ENCODE measurements at regions not wholly inside any gene's neighbourhood (a gene's known extent, or its start where the extent isn't known, plus 50 kb on each side); places are given as distances from the start of the nearest gene placed in this dataset.

DNA sequence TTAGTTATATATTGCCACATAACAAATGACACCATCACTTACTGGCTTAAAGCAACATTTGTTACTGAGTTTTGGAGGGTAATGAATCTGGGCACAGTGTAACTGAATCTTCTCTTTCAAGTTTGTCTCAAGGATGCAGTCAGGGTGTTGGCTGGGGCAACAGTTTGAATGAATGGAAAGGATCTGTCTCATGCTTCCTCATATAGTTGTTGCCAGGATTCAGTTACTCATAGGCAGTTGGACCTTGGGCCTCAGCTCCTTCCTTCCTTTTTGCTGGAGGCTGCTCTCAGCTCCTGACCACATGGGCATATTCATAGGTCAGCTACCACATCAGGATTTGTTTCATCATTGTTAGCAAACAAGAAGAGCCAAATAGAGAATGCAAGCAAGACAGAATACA lies 466.1 kb upstream of the MC4R start:
- no peak overlapping the region for H4K5ac ChIP-seq (ENCODE audit: insufficient read length, low read depth, low read length)
- H3K9me3 Mint-ChIP-seq: peaks cover 2 to 9% of the 10 kb centered on the region in 2 experiments; a peak in 4 of 5 replicates
- no peak overlapping the region for H2BK12ac ChIP-seq (ENCODE audit: insufficient read length, low read depth, low read length)
- H3K9ac ChIP-seq (ENCODE audit: extremely low read depth, insufficient read length, low read length): no peak overlapping the region
- peaks cover 0 to 11% (median 0%) of the 10 kb centered on the region in 3 experiments; a peak in 1 of 7 replicates for H3K36me3 Mint-ChIP-seq (ENCODE audit: insufficient read depth in 1 of 3, low read depth in 3 of 3)
- no peak overlapping the region for H2BK15ac ChIP-seq (ENCODE audit: low read depth, low read length)
- no peaks in the 10 kb centered on the region for H3K9me3 ChIP-seq (ENCODE audit: control insufficient read depth, low read depth, low read length)
- H3K4me1 Mint-ChIP-seq: no peaks in the 10 kb centered on the region
- no peaks in the 10 kb centered on the region for H3K79me2 ChIP-seq (ENCODE audit: insufficient read depth, low read length)
- H2AFZ ChIP-seq (ENCODE audit: low read length): no peak overlapping the region
- no peak overlapping the region for H3K4me2 ChIP-seq (ENCODE audit: insufficient read depth, insufficient read length, low read length)
- no peaks in the 10 kb centered on the region for H3K79me1 ChIP-seq (ENCODE audit: insufficient read depth, low read depth, low read length, poor library complexity, severe bottlenecking)
- H2AK5ac ChIP-seq (ENCODE audit: insufficient read length, low read length): no peak overlapping the region
- no peaks in the 10 kb centered on the region for H4K20me1 ChIP-seq (ENCODE audit: control insufficient read depth, insufficient read depth, insufficient read length)
- no peaks in the 10 kb centered on the region for H3K4me1 ChIP-seq (ENCODE audit: insufficient read depth, low read length)
- no peak overlapping the region for H3K4ac ChIP-seq (ENCODE audit: low read depth, low read length)
- TF ChIP-seq, protein P1, sequence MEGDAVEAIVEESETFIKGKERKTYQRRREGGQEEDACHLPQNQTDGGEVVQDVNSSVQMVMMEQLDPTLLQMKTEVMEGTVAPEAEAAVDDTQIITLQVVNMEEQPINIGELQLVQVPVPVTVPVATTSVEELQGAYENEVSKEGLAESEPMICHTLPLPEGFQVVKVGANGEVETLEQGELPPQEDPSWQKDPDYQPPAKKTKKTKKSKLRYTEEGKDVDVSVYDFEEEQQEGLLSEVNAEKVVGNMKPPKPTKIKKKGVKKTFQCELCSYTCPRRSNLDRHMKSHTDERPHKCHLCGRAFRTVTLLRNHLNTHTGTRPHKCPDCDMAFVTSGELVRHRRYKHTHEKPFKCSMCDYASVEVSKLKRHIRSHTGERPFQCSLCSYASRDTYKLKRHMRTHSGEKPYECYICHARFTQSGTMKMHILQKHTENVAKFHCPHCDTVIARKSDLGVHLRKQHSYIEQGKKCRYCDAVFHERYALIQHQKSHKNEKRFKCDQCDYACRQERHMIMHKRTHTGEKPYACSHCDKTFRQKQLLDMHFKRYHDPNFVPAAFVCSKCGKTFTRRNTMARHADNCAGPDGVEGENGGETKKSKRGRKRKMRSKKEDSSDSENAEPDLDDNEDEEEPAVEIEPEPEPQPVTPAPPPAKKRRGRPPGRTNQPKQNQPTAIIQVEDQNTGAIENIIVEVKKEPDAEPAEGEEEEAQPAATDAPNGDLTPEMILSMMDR (conservative IDR thresholded peaks at IDR 0.05): no peak
- no peak overlapping the region for H4K91ac ChIP-seq (ENCODE audit: insufficient read length, low read depth, low read length)
- H3K27me3 Mint-ChIP-seq (ENCODE audit: low read depth): no peaks in the 10 kb centered on the region
- no peak overlapping the region for H3K14ac ChIP-seq (ENCODE audit: insufficient read depth, low read length)
- no peaks in the 10 kb centered on the region for H3K27me3 ChIP-seq (ENCODE audit: insufficient read depth, low read length)
- H3T11ph ChIP-seq (ENCODE audit: low read length): no peak overlapping the region
- no peaks in the 10 kb centered on the region for H3K23me2 ChIP-seq (ENCODE audit: insufficient read length, low read depth, low read length, poor library complexity, severe bottlenecking)
- no peak overlapping the region for H3K27ac Mint-ChIP-seq
- H4K8ac ChIP-seq (replicated peaks; ENCODE audit: insufficient read length, low read depth, low read length): no peak overlapping the region
- H2BK20ac ChIP-seq (ENCODE audit: low read depth, low read length, poor library complexity, severe bottlenecking): no peak overlapping the region
- H3K56ac ChIP-seq (ENCODE audit: insufficient read length, low read depth, low read length): no peak overlapping the region
- H3K27ac ChIP-seq (ENCODE audit: insufficient read length, low read depth, low read length): no peak overlapping the region
- H3K18ac ChIP-seq (ENCODE audit: insufficient read length, low read depth, low read length): no peak overlapping the region
- no peak overlapping the region for H3K4me3 Mint-ChIP-seq
- no peak overlapping the region for H2BK120ac ChIP-seq (ENCODE audit: low read depth, low read length, poor library complexity, severe bottlenecking)
- no peak overlapping the region for H2BK5ac ChIP-seq (ENCODE audit: insufficient read length, low read length)
- no peak for DNase-seq
- H3K23ac ChIP-seq (ENCODE audit: insufficient read length, low read depth, low read length): no peak overlapping the region
